MM.1S (cell line): ENCODE measurements at regions not wholly inside any gene's neighbourhood (a gene's known extent, or its start where the extent isn't known, plus 50 kb on each side); places are given as distances from the start of the nearest gene placed in this dataset.

Experiments used
- DNase-seq: peaks from one replicate; pipeline ENCODE4 v3.0.0-alpha.2; 2015
- H2AFZ ChIP-seq: fragments of 300-600 bp; sonication (generic); 2 replicates; pipeline ENCODE4 v1.6.0; 2016; ENCODE audit warnings: antibody characterized with exemption, low read length
- H3F3A ChIP-seq: fragments of 300-600 bp; sonication (generic); 2 replicates; pipeline ENCODE4 v1.6.1; 2016; ENCODE audit warnings: mild to moderate bottlenecking, antibody characterized with exemption, low read length, moderate library complexity, mixed read lengths; ENCODE audit not compliant: insufficient read depth
- H3K27ac ChIP-seq: fragments of 300-600 bp; sonication (generic); 2 replicates; pipeline ENCODE4 v1.5.1; 2016; ENCODE audit warnings: mild to moderate bottlenecking, low read length
- H3K27me3 ChIP-seq: fragments of 300-600 bp; sonication (generic); replicated peaks from 2 replicates; pipeline ENCODE4 v1.6.0; 2016; ENCODE audit warnings: low read length; ENCODE audit not compliant: insufficient read depth
- H3K36me3 ChIP-seq: fragments of 300-600 bp; sonication (generic); replicated peaks from 2 replicates; pipeline ENCODE4 v1.6.1; 2016; ENCODE audit warnings: mild to moderate bottlenecking, low read length, mixed read lengths; ENCODE audit not compliant: insufficient read depth
- H3K4me1 ChIP-seq: fragments of 300-600 bp; sonication (generic); 2 replicates; pipeline ENCODE4 v1.6.1; 2016; ENCODE audit warnings: low read length, mixed read lengths
- H3K4me2 ChIP-seq: fragments of 300-600 bp; sonication (generic); 2 replicates; pipeline ENCODE4 v1.6.0; 2016; ENCODE audit warnings: low read depth, low read length
- H3K4me3 ChIP-seq: fragments of 300-600 bp; sonication (generic); 2 replicates; pipeline ENCODE4 v1.5.1; 2016; ENCODE audit warnings: low read length, mixed read lengths
- H3K79me2 ChIP-seq: fragments of 300-600 bp; sonication (generic); 2 replicates; pipeline ENCODE4 v1.6.1; 2016; ENCODE audit warnings: mixed run types, low read length, mixed read lengths
- H3K9ac ChIP-seq: fragments of 300-600 bp; sonication (generic); 2 replicates; pipeline ENCODE4 v1.6.1; 2016; ENCODE audit warnings: low read length, mixed read lengths
- H3K9me2 ChIP-seq: fragments of 300-600 bp; sonication (generic); replicated peaks from 2 replicates; pipeline ENCODE4 v1.6.1; 2016; ENCODE audit warnings: mild to moderate bottlenecking, low read length, mixed read lengths; ENCODE audit not compliant: insufficient read depth
- H3K9me3 ChIP-seq: fragments of 300-600 bp; sonication (generic); replicated peaks from 2 replicates; pipeline ENCODE4 v1.6.1; 2016; ENCODE audit warnings: mild to moderate bottlenecking, low read length, mixed read lengths; ENCODE audit not compliant: insufficient read depth
- H4K20me1 ChIP-seq: fragments of 300-600 bp; sonication (generic); 2 replicates; pipeline ENCODE4 v1.6.1; 2016; ENCODE audit warnings: mild to moderate bottlenecking, low read length, moderate library complexity, mixed read lengths; ENCODE audit not compliant: insufficient read depth
- EZH2 ChIP-seq: fragments of 300-600 bp; sonication (generic); optimal IDR thresholded peaks from 2 replicates; pipeline ENCODE3; 2017; ENCODE audit warnings: low read depth, mild to moderate bottlenecking, antibody characterized with exemption, low read length, mixed read lengths
- EZH2phosphoT487 ChIP-seq: fragments of 300-600 bp; sonication (generic); IDR thresholded peaks from 2 replicates; pipeline ENCODE4 v1.6.1; 2018; ENCODE audit warnings: antibody characterized with exemption, low read length
- TF ChIP-seq, protein P1 (sequence below): fragments of 300-600 bp; sonication (generic); IDR thresholded peaks from 2 replicates; pipeline ENCODE4 v1.5.1; 2016; ENCODE audit warnings: antibody characterized with exemption, low read length, mixed read lengths

GRCh38 chr10:29859521-29860130, 199.8 kb downstream of the JCAD start:
- Histone ChIP-seq H3K4me2 (no peak overlapping the region), H3F3A (no peaks in the 10 kb centered on the region), H4K20me1 (no peaks in the 10 kb centered on the region), H3K9ac (no peak overlapping the region), H3K36me3 (no peaks in the 10 kb centered on the region), H3K4me1 (no peaks in the 10 kb centered on the region), H3K79me2 (no peaks in the 10 kb centered on the region), H3K4me3 (no peak overlapping the region), H3K27me3 (no peaks in the 10 kb centered on the region), H3K27ac (no peak overlapping the region), H2AFZ (no peak overlapping the region), H3K9me2 (no peaks in the 10 kb centered on the region), H3K9me3 (no peaks in the 10 kb centered on the region)
- TF ChIP-seq EZH2phosphoT487 (no peak), EZH2 (no peak)
- TF ChIP-seq, protein P1, sequence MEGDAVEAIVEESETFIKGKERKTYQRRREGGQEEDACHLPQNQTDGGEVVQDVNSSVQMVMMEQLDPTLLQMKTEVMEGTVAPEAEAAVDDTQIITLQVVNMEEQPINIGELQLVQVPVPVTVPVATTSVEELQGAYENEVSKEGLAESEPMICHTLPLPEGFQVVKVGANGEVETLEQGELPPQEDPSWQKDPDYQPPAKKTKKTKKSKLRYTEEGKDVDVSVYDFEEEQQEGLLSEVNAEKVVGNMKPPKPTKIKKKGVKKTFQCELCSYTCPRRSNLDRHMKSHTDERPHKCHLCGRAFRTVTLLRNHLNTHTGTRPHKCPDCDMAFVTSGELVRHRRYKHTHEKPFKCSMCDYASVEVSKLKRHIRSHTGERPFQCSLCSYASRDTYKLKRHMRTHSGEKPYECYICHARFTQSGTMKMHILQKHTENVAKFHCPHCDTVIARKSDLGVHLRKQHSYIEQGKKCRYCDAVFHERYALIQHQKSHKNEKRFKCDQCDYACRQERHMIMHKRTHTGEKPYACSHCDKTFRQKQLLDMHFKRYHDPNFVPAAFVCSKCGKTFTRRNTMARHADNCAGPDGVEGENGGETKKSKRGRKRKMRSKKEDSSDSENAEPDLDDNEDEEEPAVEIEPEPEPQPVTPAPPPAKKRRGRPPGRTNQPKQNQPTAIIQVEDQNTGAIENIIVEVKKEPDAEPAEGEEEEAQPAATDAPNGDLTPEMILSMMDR = no peak
- no peak for DNase-seq

- no peaks in the 10 kb centered on the region for H3K9me3 ChIP-seq
- H3K36me3 ChIP-seq = no peaks in the 10 kb centered on the region
- no peak for TF ChIP-seq EZH2phosphoT487
- TF ChIP-seq, protein P1 = 0 out of 2 replicates have a peak, but pooled peaks have one; percentile 1
- H2AFZ ChIP-seq = no peak overlapping the region
- H3K9ac ChIP-seq = no peak overlapping the region
- H3K79me2 ChIP-seq = no peaks in the 10 kb centered on the region
- no peaks in the 10 kb centered on the region for H4K20me1 ChIP-seq
- no peak for DNase-seq
- no peak overlapping the region for H3K27ac ChIP-seq
- H3K9me2 ChIP-seq = no peaks in the 10 kb centered on the region
- no peak overlapping the region for H3K4me3 ChIP-seq
- H3K27me3 ChIP-seq = no peaks in the 10 kb centered on the region
- H3K4me2 ChIP-seq = no peak overlapping the region
- no peaks in the 10 kb centered on the region for H3F3A ChIP-seq
- H3K4me1 ChIP-seq = no peaks in the 10 kb centered on the region
These were observed 200.6 kb downstream of the JCAD start for GRCh38 chr10:29858702-29859267.

- no peaks in the 10 kb centered on the region for H3K4me1 ChIP-seq
- no peaks in the 10 kb centered on the region for H3K79me2 ChIP-seq
- H3K9me3 ChIP-seq = no peaks in the 10 kb centered on the region
- H3K27me3 ChIP-seq = no peaks in the 10 kb centered on the region
- H4K20me1 ChIP-seq = no peaks in the 10 kb centered on the region
- H3K27ac ChIP-seq = no peak overlapping the region
- H3K36me3 ChIP-seq = no peaks in the 10 kb centered on the region
- no peak overlapping the region for H3K9ac ChIP-seq
- H3F3A ChIP-seq = no peaks in the 10 kb centered on the region
- no peaks in the 10 kb centered on the region for H3K9me2 ChIP-seq
- DNase-seq = no peak
- no peak overlapping the region for H3K4me3 ChIP-seq
- no peak overlapping the region for H3K4me2 ChIP-seq
- no peak overlapping the region for H2AFZ ChIP-seq
- TF ChIP-seq, protein P1 = peak; percentile 10; the same call in 1 of the 2 replicates
- TF ChIP-seq EZH2 = no peak
These were observed 201.3 kb downstream of the JCAD start for GRCh38 chr10:29857843-29858701.
